Hepatocyte (in vitro differentiated cells): ENCODE measurements at regions not wholly inside any gene's neighbourhood (a gene's known extent, or its start where the extent isn't known, plus 50 kb on each side); places are given as distances from the start of the nearest gene placed in this dataset.

Experiments used
- DNase-seq: peaks from one replicate; pipeline ENCODE4 v3.0.0-alpha.2; 2016; ENCODE audit warnings: low spot score
- H2AFZ ChIP-seq: fragments of 200-600 bp; sonication (generic); 2 replicates; pipeline ENCODE4 v1.6.0; 2016; ENCODE audit warnings: antibody characterized with exemption, mild to moderate bottlenecking
- H3K27ac ChIP-seq: fragments of 200-600 bp; sonication (generic); 2 replicates; pipeline ENCODE4 v1.5.1; 2016; ENCODE audit warnings: mild to moderate bottlenecking
- H3K27me3 ChIP-seq: fragments of 200-600 bp; sonication (generic); 2 replicates; pipeline ENCODE4 v1.6.1; 2016
- H3K36me3 ChIP-seq: fragments of 200-600 bp; sonication (generic); replicated peaks from 2 replicates; pipeline ENCODE4 v1.5.1; 2016; ENCODE audit warnings: low read depth; ENCODE audit not compliant: insufficient read depth
- H3K4me1 ChIP-seq: fragments of 200-600 bp; sonication (generic); 2 replicates; pipeline ENCODE4 v1.5.1; 2016; ENCODE audit warnings: mild to moderate bottlenecking, moderate library complexity; ENCODE audit not compliant: insufficient read depth
- H3K4me2 ChIP-seq: fragments of 200-600 bp; sonication (generic); 2 replicates; pipeline ENCODE4 v1.6.0; 2016
- H3K4me3 ChIP-seq: fragments of 200-600 bp; sonication (generic); 2 replicates; pipeline ENCODE4 v1.5.1; 2016; ENCODE audit warnings: mild to moderate bottlenecking
- H3K79me2 ChIP-seq: fragments of 200-600 bp; sonication (generic); 2 replicates; pipeline ENCODE4 v1.6.0; 2017; ENCODE audit warnings: mild to moderate bottlenecking
- H3K9me2 ChIP-seq: fragments of 200-600 bp; sonication (generic); replicated peaks from 2 replicates; pipeline ENCODE4 v1.6.0; 2017; ENCODE audit warnings: mild to moderate bottlenecking; ENCODE audit not compliant: insufficient read depth
- H3K9me3 ChIP-seq: fragments of 200-600 bp; sonication (generic); 2 replicates; pipeline ENCODE4 v1.5.1; 2016; ENCODE audit warnings: low read depth, mild to moderate bottlenecking
- H4K20me1 ChIP-seq: fragments of 200-600 bp; sonication (generic); 2 replicates; pipeline ENCODE4 v1.6.0; 2016; ENCODE audit warnings: mild to moderate bottlenecking; ENCODE audit not compliant: insufficient read depth, poor library complexity, severe bottlenecking
- EZH2 ChIP-seq: fragments of 200-600 bp; sonication (generic); IDR thresholded peaks from 2 replicates; pipeline ENCODE4 v1.6.1; 2016; ENCODE audit warnings: antibody characterized with exemption, mild to moderate bottlenecking, borderline replicate concordance
- EZH2phosphoT487 ChIP-seq: fragments of 200-600 bp; sonication (generic); IDR thresholded peaks from one replicate; pipeline ENCODE4 v1.6.1; 2018; ENCODE audit warnings: antibody characterized with exemption, mild to moderate bottlenecking, low read depth, moderate library complexity; ENCODE audit not compliant: unreplicated experiment, severe bottlenecking
- WGBS: methylation state at CpG from one replicate; pipeline ENCODE4 v1.1.6; 2016; ENCODE audit warnings: low lambda C conversion rate; ENCODE audit errors: missing lambda C conversion rate; 5-methylcytosine and 5-hydroxymethylcytosine counted together
- TF ChIP-seq, protein P1 (sequence below): fragments of 200-600 bp; sonication (generic); IDR thresholded peaks from 2 replicates; pipeline ENCODE4 v1.5.1; 2016; ENCODE audit warnings: antibody characterized with exemption, mild to moderate bottlenecking; ENCODE audit not compliant: poor library complexity

DNA sequence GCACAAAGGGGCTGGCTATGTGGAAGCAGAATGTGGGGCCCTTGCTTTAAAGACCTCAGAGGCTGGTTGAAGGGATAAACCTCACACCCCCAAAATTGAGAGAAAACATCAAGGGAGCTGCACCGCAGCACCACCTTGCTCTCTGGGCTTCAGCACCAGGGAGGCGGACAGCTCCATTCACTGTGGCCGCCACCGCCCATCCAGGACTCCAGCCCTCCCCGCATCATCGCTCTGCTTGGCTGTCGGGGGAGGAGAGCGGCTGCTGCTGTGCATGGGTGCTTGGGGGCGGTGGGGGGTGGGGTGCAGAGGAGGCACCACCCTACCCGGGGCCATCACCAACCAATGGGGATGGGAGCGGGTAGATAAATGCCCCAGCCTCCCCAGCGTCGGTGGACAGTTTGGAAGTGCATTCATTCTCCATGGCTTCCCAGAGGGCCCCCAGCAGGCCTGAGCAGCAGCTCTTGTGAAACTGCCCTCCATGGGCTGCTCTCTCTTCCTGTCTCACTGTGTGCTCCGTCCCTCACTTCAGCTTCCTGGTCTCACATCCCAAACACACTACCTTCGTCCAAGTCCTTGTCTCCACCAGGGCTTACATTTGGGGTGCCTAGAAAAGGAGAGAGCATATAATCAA is 75.7 kb upstream of the BHLHE23 start:
- H3K9me3 ChIP-seq, result no peaks in the 10 kb centered on the region
- no peak overlapping the region for H3K4me2 ChIP-seq
- no peak overlapping the region for H3K27ac ChIP-seq
- no peaks in the 10 kb centered on the region for H3K27me3 ChIP-seq
- DNase-seq, result peak; percentile 73
- H3K79me2 ChIP-seq, result no peaks in the 10 kb centered on the region
- H4K20me1 ChIP-seq, result no peaks in the 10 kb centered on the region
- H3K36me3 ChIP-seq, result no peaks in the 10 kb centered on the region
- no peak overlapping the region for H2AFZ ChIP-seq
- H3K4me3 ChIP-seq, result no peak overlapping the region
- H3K9me2 ChIP-seq, result no peaks in the 10 kb centered on the region
- no peak for TF ChIP-seq EZH2
- TF ChIP-seq, protein P1, sequence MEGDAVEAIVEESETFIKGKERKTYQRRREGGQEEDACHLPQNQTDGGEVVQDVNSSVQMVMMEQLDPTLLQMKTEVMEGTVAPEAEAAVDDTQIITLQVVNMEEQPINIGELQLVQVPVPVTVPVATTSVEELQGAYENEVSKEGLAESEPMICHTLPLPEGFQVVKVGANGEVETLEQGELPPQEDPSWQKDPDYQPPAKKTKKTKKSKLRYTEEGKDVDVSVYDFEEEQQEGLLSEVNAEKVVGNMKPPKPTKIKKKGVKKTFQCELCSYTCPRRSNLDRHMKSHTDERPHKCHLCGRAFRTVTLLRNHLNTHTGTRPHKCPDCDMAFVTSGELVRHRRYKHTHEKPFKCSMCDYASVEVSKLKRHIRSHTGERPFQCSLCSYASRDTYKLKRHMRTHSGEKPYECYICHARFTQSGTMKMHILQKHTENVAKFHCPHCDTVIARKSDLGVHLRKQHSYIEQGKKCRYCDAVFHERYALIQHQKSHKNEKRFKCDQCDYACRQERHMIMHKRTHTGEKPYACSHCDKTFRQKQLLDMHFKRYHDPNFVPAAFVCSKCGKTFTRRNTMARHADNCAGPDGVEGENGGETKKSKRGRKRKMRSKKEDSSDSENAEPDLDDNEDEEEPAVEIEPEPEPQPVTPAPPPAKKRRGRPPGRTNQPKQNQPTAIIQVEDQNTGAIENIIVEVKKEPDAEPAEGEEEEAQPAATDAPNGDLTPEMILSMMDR, result no peak
- TF ChIP-seq EZH2phosphoT487, result no peak
- no peaks in the 10 kb centered on the region for H3K4me1 ChIP-seq
- 21% methylated on average over 14 of the region's 15 CpGs for WGBS

DNA sequence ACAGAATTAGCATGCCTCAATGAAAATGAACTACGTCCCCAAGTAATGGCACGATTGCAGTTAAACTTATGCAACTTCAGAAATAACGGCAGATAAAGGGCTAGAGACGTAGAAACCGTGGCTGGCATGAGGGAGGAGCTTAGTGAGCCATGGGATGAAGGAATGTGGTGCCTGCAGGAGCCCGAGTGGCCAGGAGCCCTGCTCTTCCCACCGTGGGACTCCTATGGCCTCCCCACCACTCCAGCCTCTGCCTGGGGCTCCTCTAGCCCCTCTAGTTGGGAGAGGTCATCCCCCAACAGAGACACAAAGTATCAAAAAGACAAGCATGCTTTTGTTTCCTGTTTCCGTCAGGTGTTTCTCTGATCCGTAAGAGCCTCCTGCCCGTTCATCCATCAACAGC is 75.1 kb upstream of the BHLHE23 start:
- TF ChIP-seq EZH2 (no peak), EZH2phosphoT487 (no peak)
- TF ChIP-seq, protein P1, result no peak
- Histone ChIP-seq H3K9me3 (no peaks in the 10 kb centered on the region), H2AFZ (no peak overlapping the region), H3K4me2 (no peak overlapping the region), H3K4me3 (no peak overlapping the region), H3K79me2 (no peaks in the 10 kb centered on the region), H3K4me1 (no peaks in the 10 kb centered on the region), H3K27ac (no peak overlapping the region), H3K36me3 (no peaks in the 10 kb centered on the region), H4K20me1 (no peaks in the 10 kb centered on the region), H3K27me3 (no peaks in the 10 kb centered on the region), H3K9me2 (no peaks in the 10 kb centered on the region)
- 61% methylated on average over 10 of the region's 10 CpGs for WGBS
- DNase-seq, result no peak

DNA sequence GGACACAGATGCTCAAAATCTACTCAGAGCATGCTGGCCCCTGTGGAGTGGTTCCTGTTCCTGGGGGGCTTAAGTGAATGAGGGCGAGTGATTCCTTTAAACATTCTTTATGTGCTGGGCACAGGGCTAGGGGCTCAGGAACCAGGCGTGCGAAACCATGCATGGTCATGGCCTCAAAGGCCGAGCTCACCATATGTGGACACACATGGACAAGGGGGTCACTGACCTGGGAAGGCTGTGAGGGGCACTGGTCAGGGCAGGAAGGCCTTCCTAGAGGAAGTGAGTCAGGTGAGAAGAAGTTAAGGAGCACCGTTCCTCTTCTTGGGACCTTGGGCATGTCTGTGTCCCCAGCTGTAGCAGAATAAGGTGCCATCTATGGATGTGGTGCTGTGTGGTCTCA is 74.6 kb upstream of the BHLHE23 start:
- Histone ChIP-seq H2AFZ (no peak overlapping the region), H3K79me2 (no peaks in the 10 kb centered on the region), H4K20me1 (no peaks in the 10 kb centered on the region), H3K27me3 (no peaks in the 10 kb centered on the region), H3K9me3 (no peaks in the 10 kb centered on the region), H3K4me1 (no peaks in the 10 kb centered on the region), H3K27ac (no peak overlapping the region), H3K4me3 (no peak overlapping the region), H3K36me3 (no peaks in the 10 kb centered on the region), H3K4me2 (no peak overlapping the region), H3K9me2 (no peaks in the 10 kb centered on the region)
- TF ChIP-seq EZH2phosphoT487 (no peak), EZH2 (no peak)
- TF ChIP-seq, protein P1, result no peak
- 79% methylated on average over 5 of the region's 5 CpGs for WGBS
- DNase-seq, result no peak

DNA sequence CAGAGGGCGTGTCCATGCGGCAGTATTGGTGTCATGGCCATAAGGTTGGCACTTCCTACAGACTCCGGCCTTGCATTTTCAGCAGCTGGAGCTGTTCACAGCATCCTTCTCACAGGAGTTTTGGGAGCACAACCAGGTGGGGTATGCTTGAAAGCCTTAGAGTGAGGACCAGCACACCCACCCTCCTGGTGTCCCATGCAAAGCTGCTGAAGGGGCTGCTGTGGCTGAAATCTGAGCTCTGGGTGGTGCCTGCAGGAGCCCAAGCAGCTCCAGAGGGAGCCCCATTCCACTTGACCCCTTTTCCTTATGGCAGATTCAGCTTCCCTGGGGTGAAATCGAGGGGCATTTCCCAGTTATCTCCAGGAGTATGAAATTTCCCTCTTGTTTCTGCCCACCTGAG is 74.0 kb upstream of the BHLHE23 start:
- Histone ChIP-seq H3K27me3 (no peaks in the 10 kb centered on the region), H3K4me3 (no peak overlapping the region), H2AFZ (no peak overlapping the region), H3K9me3 (no peaks in the 10 kb centered on the region), H3K9me2 (no peaks in the 10 kb centered on the region), H3K27ac (no peak overlapping the region), H3K4me2 (no peak overlapping the region), H3K79me2 (no peaks in the 10 kb centered on the region), H3K4me1 (no peaks in the 10 kb centered on the region), H3K36me3 (no peaks in the 10 kb centered on the region), H4K20me1 (no peaks in the 10 kb centered on the region)
- TF ChIP-seq EZH2phosphoT487 (no peak), EZH2 (no peak)
- TF ChIP-seq, protein P1, result no peak
- no peak for DNase-seq
- WGBS, result 77% methylated on average over 4 of the region's 4 CpGs
